Large intestine (tissue), 3 donors: ENCODE measurements at regions not wholly inside any gene's neighbourhood (a gene's known extent, or its start where the extent isn't known, plus 50 kb on each side); places are given as distances from the start of the nearest gene placed in this dataset.

Experiments
- DNase-seq, 2 donors: peaks; one replicate each; pipeline versions ENCODE4 v3.0.0 to v3.0.0-alpha.2; 2013
- H3K27ac ChIP-seq: one replicate; pipeline ENCODE4 v1.5.1; 2013; ENCODE audit warnings: low read length
- H3K27me3 ChIP-seq: 2 replicates; pipeline ENCODE4 v1.6.1; 2013; ENCODE audit warnings: low read length; ENCODE audit not compliant: control insufficient read depth, insufficient read depth
- H3K36me3 ChIP-seq: 2 replicates; pipeline ENCODE4 v1.6.1; 2013; ENCODE audit warnings: low read length; ENCODE audit not compliant: control insufficient read depth, insufficient read depth
- H3K4me1 ChIP-seq: one replicate; pipeline ENCODE4 v1.6.1; 2013; ENCODE audit warnings: low read length; ENCODE audit not compliant: control insufficient read depth, insufficient read depth
- H3K4me3 ChIP-seq: one replicate; pipeline ENCODE4 v1.5.1; 2013; ENCODE audit warnings: low read length
- H3K9me3 ChIP-seq: one replicate; pipeline ENCODE4 v1.6.1; 2013; ENCODE audit warnings: mild to moderate bottlenecking, low read depth, low read length, moderate library complexity; ENCODE audit not compliant: control insufficient read depth
- WGBS: methylation state at CpG from one replicate; pipeline ENCODE4 v1.1.5; 2013; ENCODE audit warnings: low lambda C conversion rate; ENCODE audit not compliant: insufficient coverage; 5-methylcytosine and 5-hydroxymethylcytosine counted together

GRCh38 chr17:70533427-70533826, 364.1 kb downstream of the KCNJ2 start:
- DNase-seq, result no peak
- H3K36me3 ChIP-seq, result no peaks in the 10 kb centered on the region
- 27% methylated on average over 2 of the region's 2 CpGs for WGBS

GRCh38 chr17:70535986-70536385, 366.7 kb downstream of the KCNJ2 start:
- Histone ChIP-seq H3K4me1 (no peaks in the 10 kb centered on the region), H3K27ac (no peak overlapping the region), H3K36me3 (no peaks in the 10 kb centered on the region), H3K9me3 (no peaks in the 10 kb centered on the region), H3K4me3 (no peak overlapping the region), H3K27me3 (no peaks in the 10 kb centered on the region)
- no peak for DNase-seq
- WGBS, result no CpG with 5 or more reads among the region's 1 CpG

More at GRCh38 chr17:70533427-70533826, 364.1 kb downstream of the KCNJ2 start:
- Histone ChIP-seq H3K4me1 (no peaks in the 10 kb centered on the region), H3K27ac (no peak overlapping the region), H3K4me3 (no peak overlapping the region), H3K27me3 (no peaks in the 10 kb centered on the region), H3K9me3 (no peaks in the 10 kb centered on the region)

DNA sequence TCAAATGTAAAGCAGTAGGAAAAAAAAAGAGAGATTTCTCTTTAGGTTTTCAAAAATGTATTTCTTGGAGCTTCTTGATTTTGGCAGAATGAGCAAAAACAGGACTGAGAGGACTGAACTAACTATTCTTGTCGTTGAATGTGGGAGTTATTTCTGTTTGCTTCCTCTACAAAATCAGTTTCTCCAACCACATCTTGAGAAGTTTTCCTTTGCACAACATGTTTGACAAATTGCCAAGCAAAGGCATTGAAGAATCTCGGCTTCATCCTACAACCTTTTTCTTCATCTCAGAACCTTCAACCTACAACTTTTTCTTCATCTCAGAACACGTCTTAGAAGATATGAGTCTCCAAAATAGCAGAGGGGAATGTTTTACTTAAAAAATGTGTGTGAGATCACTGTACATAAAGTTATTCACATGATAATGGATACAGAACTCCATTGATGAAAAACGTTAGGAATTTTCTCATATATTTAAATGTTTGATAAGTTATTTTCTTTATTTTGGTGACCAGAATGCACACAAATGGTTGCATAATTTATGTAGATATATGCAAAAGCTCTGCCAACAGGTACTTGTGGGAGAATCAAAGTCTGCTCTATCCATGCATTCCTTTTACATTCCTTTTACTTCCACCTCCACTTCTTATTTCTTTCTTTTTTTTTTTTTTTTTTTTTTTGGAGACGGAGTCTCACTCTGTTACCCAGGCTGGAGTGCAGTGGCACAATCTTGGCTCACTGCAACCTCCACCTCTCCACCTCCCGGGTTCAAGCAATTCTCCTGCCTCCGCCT, 370.0 kb downstream of the KCNJ2 start:
- no peaks in the 10 kb centered on the region for H3K36me3 ChIP-seq
- H3K4me1 ChIP-seq, result no peaks in the 10 kb centered on the region
- no peaks in the 10 kb centered on the region for H3K9me3 ChIP-seq
- DNase-seq, result no peak
- H3K27me3 ChIP-seq, result no peaks in the 10 kb centered on the region
- no peak overlapping the region for H3K27ac ChIP-seq
- 100% methylated on average over 2 of the region's 7 CpGs for WGBS
- no peak overlapping the region for H3K4me3 ChIP-seq

GRCh38 chr17:70542876-70543275, 373.5 kb downstream of the KCNJ2 start:
- Histone ChIP-seq H3K9me3 (no peaks in the 10 kb centered on the region), H3K27me3 (no peaks in the 10 kb centered on the region), H3K4me3 (no peak overlapping the region), H3K4me1 (no peaks in the 10 kb centered on the region), H3K36me3 (no peaks in the 10 kb centered on the region), H3K27ac (no peak overlapping the region)
- no CpG with 5 or more reads among the region's 4 CpGs for WGBS
- no peak for DNase-seq

- H3K27ac ChIP-seq, result no peak overlapping the region
- no CpG with 5 or more reads among the region's 1 CpG for WGBS
These were observed 375.0 kb downstream of the KCNJ2 start for GRCh38 chr17:70544317-70544716.

GRCh38 chr17:70552230-70552981, 383.1 kb downstream of the KCNJ2 start:
- peak; percentile 4 to 24 for DNase-seq
- Histone ChIP-seq H3K4me3 (no peak overlapping the region), H3K36me3 (no peaks in the 10 kb centered on the region), H3K27me3 (no peaks in the 10 kb centered on the region), H3K4me1 (no peaks in the 10 kb centered on the region), H3K27ac (no peak overlapping the region), H3K9me3 (no peaks in the 10 kb centered on the region)
- WGBS, result 29% methylated on average over 4 of the region's 8 CpGs

More at GRCh38 chr17:70544317-70544716, 375.0 kb downstream of the KCNJ2 start:
- Histone ChIP-seq H3K9me3 (no peaks in the 10 kb centered on the region), H3K4me3 (no peak overlapping the region), H3K27me3 (no peaks in the 10 kb centered on the region), H3K36me3 (no peaks in the 10 kb centered on the region), H3K4me1 (no peaks in the 10 kb centered on the region)
- DNase-seq, result no peak

DNA sequence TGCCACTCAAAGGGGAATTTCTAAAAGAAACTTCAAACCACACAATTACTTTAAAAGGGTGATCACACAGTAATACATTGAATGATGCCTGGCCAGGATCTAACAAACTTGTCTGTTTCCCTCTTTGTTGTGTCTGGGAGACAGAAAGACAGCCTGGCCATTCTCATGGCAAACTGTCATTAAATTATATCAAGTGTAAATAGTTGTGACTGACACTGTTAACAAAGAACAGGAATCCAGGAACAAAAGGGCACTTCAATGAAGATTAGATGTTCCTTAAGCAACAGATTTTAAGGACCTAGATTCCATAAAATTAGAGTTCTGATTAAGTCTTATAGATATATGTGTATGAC, 383.6 kb downstream of the KCNJ2 start:
- Histone ChIP-seq H3K27me3 (no peaks in the 10 kb centered on the region), H3K36me3 (no peaks in the 10 kb centered on the region), H3K4me1 (no peaks in the 10 kb centered on the region), H3K27ac (no peak overlapping the region), H3K4me3 (no peak overlapping the region), H3K9me3 (no peaks in the 10 kb centered on the region)
- no peak for DNase-seq

DNA sequence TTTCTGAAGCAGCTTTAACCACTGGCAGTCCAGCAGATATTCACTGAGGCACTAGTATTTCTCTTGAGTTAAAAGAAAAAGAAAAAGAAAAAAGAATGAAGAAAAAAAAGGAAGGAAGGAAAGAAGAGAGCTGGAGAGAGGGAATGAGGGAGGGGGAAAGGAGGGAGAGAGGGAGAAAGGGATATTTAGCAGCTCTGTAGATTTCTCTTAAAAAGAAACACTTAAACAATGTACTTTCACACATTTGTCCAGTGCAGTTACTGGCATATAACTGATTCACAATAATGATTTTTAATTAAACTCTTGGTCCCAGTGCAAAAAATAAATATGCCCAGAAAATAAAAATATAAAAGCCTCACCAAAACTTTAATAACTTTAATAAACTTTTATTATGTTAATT, 386.4 kb downstream of the KCNJ2 start:
- DNase-seq, result no peak
- Histone ChIP-seq H3K27me3 (no peaks in the 10 kb centered on the region), H3K27ac (no peak overlapping the region), H3K4me1 (no peaks in the 10 kb centered on the region), H3K4me3 (no peak overlapping the region), H3K36me3 (no peaks in the 10 kb centered on the region), H3K9me3 (no peaks in the 10 kb centered on the region)

DNA sequence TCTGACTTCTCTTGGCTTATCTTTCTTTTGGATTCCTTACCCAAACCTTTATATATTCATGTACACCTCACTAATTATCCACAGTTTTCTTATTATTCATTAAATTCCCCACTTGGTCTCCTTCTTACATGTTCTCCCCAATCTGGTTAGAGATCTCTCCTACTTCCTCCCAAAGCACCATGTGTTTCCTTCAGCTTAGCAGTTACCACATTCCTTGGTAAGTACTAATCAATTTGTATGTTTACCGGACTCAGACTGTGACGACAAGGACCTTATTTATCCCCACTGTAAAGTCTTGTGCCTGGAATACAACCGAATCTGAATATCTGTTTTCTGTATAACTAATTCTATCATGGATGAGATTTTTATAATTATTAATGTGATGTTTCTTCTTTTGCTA, 389.5 kb downstream of the KCNJ2 start:
- H3K27ac ChIP-seq, result no peak overlapping the region
- WGBS, result no CpG with 5 or more reads among the region's 3 CpGs
- no peaks in the 10 kb centered on the region for H3K9me3 ChIP-seq
- H3K27me3 ChIP-seq, result no peaks in the 10 kb centered on the region
- no peaks in the 10 kb centered on the region for H3K36me3 ChIP-seq
- no peak overlapping the region for H3K4me3 ChIP-seq
- H3K4me1 ChIP-seq, result no peaks in the 10 kb centered on the region
- DNase-seq, result no peak

- no peak for DNase-seq
- no peak overlapping the region for H3K4me3 ChIP-seq
- no peaks in the 10 kb centered on the region for H3K27me3 ChIP-seq
- H3K36me3 ChIP-seq, result no peaks in the 10 kb centered on the region
- no peak overlapping the region for H3K27ac ChIP-seq
- 100% methylated on average over 1 of the region's 1 CpG for WGBS
- H3K4me1 ChIP-seq, result no peaks in the 10 kb centered on the region
- H3K9me3 ChIP-seq, result no peaks in the 10 kb centered on the region
These were observed 391.1 kb downstream of the KCNJ2 start for GRCh38 chr17:70560471-70560870.

DNA sequence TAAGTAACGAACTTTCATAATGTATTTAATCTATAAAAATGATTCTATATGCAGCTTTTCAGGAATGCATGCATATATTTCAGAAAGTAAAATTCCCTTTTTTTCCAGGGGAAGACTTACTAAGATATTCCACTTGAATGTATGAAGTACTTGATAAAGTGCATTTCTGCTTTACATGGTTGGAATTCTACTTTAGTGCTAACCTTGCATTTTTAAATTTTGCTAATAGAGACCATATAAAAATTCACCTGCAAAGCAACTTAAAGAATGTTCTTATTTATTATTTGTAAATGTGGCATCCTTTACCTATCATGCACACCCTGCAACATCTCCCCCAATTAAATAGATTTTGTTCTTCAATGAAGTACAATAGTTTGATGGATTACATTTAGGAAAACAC, 392.8 kb downstream of the KCNJ2 start:
- no CpG with 5 or more reads among the region's 1 CpG for WGBS
- Histone ChIP-seq H3K36me3 (no peaks in the 10 kb centered on the region), H3K27me3 (no peaks in the 10 kb centered on the region), H3K4me3 (no peak overlapping the region), H3K4me1 (no peaks in the 10 kb centered on the region), H3K9me3 (no peaks in the 10 kb centered on the region), H3K27ac (no peak overlapping the region)
- no peak for DNase-seq
